GM23338 (cell line): ENCODE measurements at regions not wholly inside any gene's neighbourhood (a gene's known extent, or its start where the extent isn't known, plus 50 kb on each side); places are given as distances from the start of the nearest gene placed in this dataset.

Source experiments
- ATAC-seq: fragments of 200-7000 bp; cut with Tn5 transposase; 3 replicates; pipeline ENCODE4 v1.9.1; 2020
- DNase-seq: peaks from one replicate; pipeline ENCODE4 v3.0.0-alpha.2; 2015; ENCODE audit warnings: low spot score
- H2AFZ ChIP-seq: fragments of 200-600 bp; sonication (generic); 2 replicates; pipeline ENCODE4 v1.8.0; 2016; ENCODE audit warnings: antibody characterized with exemption, mild to moderate bottlenecking, moderate library complexity
- H3F3A ChIP-seq: fragments of 200-600 bp; sonication (generic); replicated peaks from 2 replicates; pipeline ENCODE4 v1.8.0; 2017; ENCODE audit warnings: antibody characterized with exemption, mixed run types, low read depth
- H3K27ac ChIP-seq: fragments of 200-600 bp; sonication (generic); 2 replicates; pipeline ENCODE4 v1.6.1; 2016; ENCODE audit warnings: low read depth
- H3K27me3 ChIP-seq: fragments of 200-600 bp; sonication (generic); 2 replicates; pipeline ENCODE4 v1.8.0; 2016; ENCODE audit warnings: mild to moderate bottlenecking, mixed run types, moderate library complexity; ENCODE audit not compliant: insufficient read depth
- H3K36me3 ChIP-seq: fragments of 200-600 bp; sonication (generic); 2 replicates; pipeline ENCODE4 v1.8.0; 2016; ENCODE audit warnings: mild to moderate bottlenecking; ENCODE audit not compliant: insufficient read depth
- H3K4me1 ChIP-seq: fragments of 200-600 bp; sonication (generic); 2 replicates; pipeline ENCODE4 v1.8.0; 2016; ENCODE audit warnings: mild to moderate bottlenecking, moderate library complexity; ENCODE audit not compliant: insufficient read depth
- H3K4me2 ChIP-seq: fragments of 200-600 bp; sonication (generic); 2 replicates; pipeline ENCODE4 v1.7.1; 2017; ENCODE audit warnings: mixed run types
- H3K4me3 ChIP-seq: fragments of 200-600 bp; sonication (generic); 2 replicates; pipeline ENCODE4 v1.6.1; 2016; ENCODE audit warnings: mixed run types
- H3K79me2 ChIP-seq: fragments of 200-600 bp; sonication (generic); replicated peaks from 2 replicates; pipeline ENCODE4 v1.8.0; 2017; ENCODE audit warnings: mild to moderate bottlenecking; ENCODE audit not compliant: insufficient read depth
- H3K9me2 ChIP-seq: fragments of 200-600 bp; sonication (generic); 2 replicates; pipeline ENCODE4 v1.8.0; 2017; ENCODE audit not compliant: insufficient read depth
- H4K20me1 ChIP-seq: fragments of 200-600 bp; sonication (generic); replicated peaks from 2 replicates; pipeline ENCODE4 v1.8.0; 2017; ENCODE audit warnings: mild to moderate bottlenecking; ENCODE audit not compliant: insufficient read depth
- H3K27ac Mint-ChIP-seq: 2 replicates; pipeline ENCODE4 v1.8.0; 2020; ENCODE audit warnings: inconsistent platforms, mild to moderate bottlenecking, moderate library complexity, mixed read lengths
- H3K27me3 Mint-ChIP-seq: 3 replicates; pipeline ENCODE4 v1.8.0; 2022; ENCODE audit warnings: low read depth, mild to moderate bottlenecking, moderate library complexity, mixed read lengths, inconsistent platforms; ENCODE audit not compliant: insufficient read depth, poor library complexity
- H3K36me3 Mint-ChIP-seq: 3 replicates; pipeline ENCODE4 v1.8.0; 2021; ENCODE audit warnings: low read depth, mild to moderate bottlenecking, inconsistent platforms, moderate library complexity, mixed read lengths
- H3K4me1 Mint-ChIP-seq: 3 replicates; pipeline ENCODE4 v1.8.0; 2020; ENCODE audit warnings: mild to moderate bottlenecking, inconsistent platforms, mixed read lengths
- H3K4me3 Mint-ChIP-seq: 3 replicates; pipeline ENCODE4 v1.8.0; 2021; ENCODE audit warnings: moderate library complexity, mild to moderate bottlenecking, inconsistent platforms, mixed read lengths
- H3K9me3 Mint-ChIP-seq: 3 replicates; pipeline ENCODE4 v1.8.0; 2020; ENCODE audit warnings: moderate library complexity, mild to moderate bottlenecking, inconsistent platforms, mixed read lengths
- CREB1 ChIP-seq: fragments of 250-450 bp; sonication (Bioruptor Pico); IDR thresholded peaks from 2 replicates; pipeline ENCODE4 v1.5.0; 2020; ENCODE audit warnings: low read depth, mild to moderate bottlenecking, moderate library complexity
- EZH2 ChIP-seq: fragments of 200-600 bp; sonication (generic); IDR thresholded peaks from one replicate; pipeline ENCODE4 v1.8.0; 2017; ENCODE audit warnings: antibody characterized with exemption, mild to moderate bottlenecking, low read depth; ENCODE audit not compliant: unreplicated experiment
- EZH2phosphoT487 ChIP-seq: fragments of 200-600 bp; sonication (generic); IDR thresholded peaks from one replicate; pipeline ENCODE4 v1.8.1; 2018; ENCODE audit warnings: antibody characterized with exemption; ENCODE audit not compliant: unreplicated experiment
- NANOG ChIP-seq: IDR thresholded peaks from 2 replicates; pipeline ENCODE4 v1.6.1; 2016; ENCODE audit warnings: antibody characterized with exemption, borderline replicate concordance
- POLR2AphosphoS5 ChIP-seq: IDR thresholded peaks from 2 replicates; pipeline ENCODE4 v1.6.1; 2016; ENCODE audit warnings: antibody characterized with exemption, low read depth
- STAT1 ChIP-seq: IDR thresholded peaks from one replicate; pipeline ENCODE4 v1.6.1; 2016; ENCODE audit warnings: antibody characterized with exemption; ENCODE audit not compliant: unreplicated experiment
- ZNF114 ChIP-seq: fragments of 250-450 bp; sonication (Bioruptor Pico); IDR thresholded peaks from 2 replicates; pipeline ENCODE4 v1.5.0; 2020; ENCODE audit warnings: mild to moderate bottlenecking, moderate library complexity
- ZNF331 ChIP-seq: fragments of 250-450 bp; sonication (Bioruptor Pico); IDR thresholded peaks from 2 replicates; pipeline ENCODE4 v1.5.0; 2020; ENCODE audit warnings: low read depth, mild to moderate bottlenecking, moderate library complexity
- TF ChIP-seq, protein P1 (sequence below): IDR thresholded peaks from one replicate; pipeline ENCODE4 v1.6.1; 2018; ENCODE audit warnings: antibody characterized with exemption; ENCODE audit not compliant: unreplicated experiment
- TF ChIP-seq, protein P2 (sequence below), 2 experiments: fragments of 200-600 bp in 1 of 2; sonication (generic) in 1 of 2; conservative IDR thresholded peaks; 2 replicates each; pipeline versions ENCODE4 v1.5.1 to v1.6.1; 2016 to 2017; ENCODE audit warnings: antibody characterized with exemption in 2 of 2, low read depth in 2 of 2, mild to moderate bottlenecking in 2 of 2, moderate library complexity in 1 of 2
- TF ChIP-seq, protein P3 (sequence below): IDR thresholded peaks from 2 replicates; pipeline ENCODE4 v1.6.1; 2016; ENCODE audit warnings: antibody characterized with exemption
- TF ChIP-seq, protein P4 (sequence below): fragments of 250-450 bp; sonication (Bioruptor Pico); IDR thresholded peaks from 2 replicates; pipeline ENCODE4 v1.5.0; 2020; ENCODE audit warnings: mild to moderate bottlenecking, moderate library complexity

DNA sequence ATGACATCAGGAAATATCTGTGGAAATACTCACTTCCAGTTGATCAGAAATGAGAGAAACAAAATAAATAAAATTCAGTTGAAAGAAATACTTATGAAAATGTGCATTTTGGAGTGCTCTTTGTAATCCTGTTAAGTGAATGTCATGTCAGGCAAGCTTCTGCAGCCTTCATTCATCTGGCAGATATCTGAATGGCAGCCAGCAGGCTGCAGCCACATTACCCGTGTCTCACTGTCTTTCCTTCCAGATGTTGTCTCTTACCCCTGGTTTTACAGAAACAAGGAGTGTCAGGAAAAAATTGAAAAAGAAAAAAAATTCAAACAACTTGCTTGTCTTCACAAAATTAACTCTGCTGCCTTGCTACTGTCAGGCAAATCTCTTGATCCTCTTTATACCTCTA is 445.0 kb upstream of the RIOK2 start (continued):
- TF ChIP-seq, protein P1, sequence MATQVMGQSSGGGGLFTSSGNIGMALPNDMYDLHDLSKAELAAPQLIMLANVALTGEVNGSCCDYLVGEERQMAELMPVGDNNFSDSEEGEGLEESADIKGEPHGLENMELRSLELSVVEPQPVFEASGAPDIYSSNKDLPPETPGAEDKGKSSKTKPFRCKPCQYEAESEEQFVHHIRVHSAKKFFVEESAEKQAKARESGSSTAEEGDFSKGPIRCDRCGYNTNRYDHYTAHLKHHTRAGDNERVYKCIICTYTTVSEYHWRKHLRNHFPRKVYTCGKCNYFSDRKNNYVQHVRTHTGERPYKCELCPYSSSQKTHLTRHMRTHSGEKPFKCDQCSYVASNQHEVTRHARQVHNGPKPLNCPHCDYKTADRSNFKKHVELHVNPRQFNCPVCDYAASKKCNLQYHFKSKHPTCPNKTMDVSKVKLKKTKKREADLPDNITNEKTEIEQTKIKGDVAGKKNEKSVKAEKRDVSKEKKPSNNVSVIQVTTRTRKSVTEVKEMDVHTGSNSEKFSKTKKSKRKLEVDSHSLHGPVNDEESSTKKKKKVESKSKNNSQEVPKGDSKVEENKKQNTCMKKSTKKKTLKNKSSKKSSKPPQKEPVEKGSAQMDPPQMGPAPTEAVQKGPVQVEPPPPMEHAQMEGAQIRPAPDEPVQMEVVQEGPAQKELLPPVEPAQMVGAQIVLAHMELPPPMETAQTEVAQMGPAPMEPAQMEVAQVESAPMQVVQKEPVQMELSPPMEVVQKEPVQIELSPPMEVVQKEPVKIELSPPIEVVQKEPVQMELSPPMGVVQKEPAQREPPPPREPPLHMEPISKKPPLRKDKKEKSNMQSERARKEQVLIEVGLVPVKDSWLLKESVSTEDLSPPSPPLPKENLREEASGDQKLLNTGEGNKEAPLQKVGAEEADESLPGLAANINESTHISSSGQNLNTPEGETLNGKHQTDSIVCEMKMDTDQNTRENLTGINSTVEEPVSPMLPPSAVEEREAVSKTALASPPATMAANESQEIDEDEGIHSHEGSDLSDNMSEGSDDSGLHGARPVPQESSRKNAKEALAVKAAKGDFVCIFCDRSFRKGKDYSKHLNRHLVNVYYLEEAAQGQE = no peak
- TF ChIP-seq CREB1 (no peak), NANOG (no peak), EZH2phosphoT487 (no peak), ZNF331 (no peak), POLR2AphosphoS5 (no peak)
- TF ChIP-seq, protein P2, sequence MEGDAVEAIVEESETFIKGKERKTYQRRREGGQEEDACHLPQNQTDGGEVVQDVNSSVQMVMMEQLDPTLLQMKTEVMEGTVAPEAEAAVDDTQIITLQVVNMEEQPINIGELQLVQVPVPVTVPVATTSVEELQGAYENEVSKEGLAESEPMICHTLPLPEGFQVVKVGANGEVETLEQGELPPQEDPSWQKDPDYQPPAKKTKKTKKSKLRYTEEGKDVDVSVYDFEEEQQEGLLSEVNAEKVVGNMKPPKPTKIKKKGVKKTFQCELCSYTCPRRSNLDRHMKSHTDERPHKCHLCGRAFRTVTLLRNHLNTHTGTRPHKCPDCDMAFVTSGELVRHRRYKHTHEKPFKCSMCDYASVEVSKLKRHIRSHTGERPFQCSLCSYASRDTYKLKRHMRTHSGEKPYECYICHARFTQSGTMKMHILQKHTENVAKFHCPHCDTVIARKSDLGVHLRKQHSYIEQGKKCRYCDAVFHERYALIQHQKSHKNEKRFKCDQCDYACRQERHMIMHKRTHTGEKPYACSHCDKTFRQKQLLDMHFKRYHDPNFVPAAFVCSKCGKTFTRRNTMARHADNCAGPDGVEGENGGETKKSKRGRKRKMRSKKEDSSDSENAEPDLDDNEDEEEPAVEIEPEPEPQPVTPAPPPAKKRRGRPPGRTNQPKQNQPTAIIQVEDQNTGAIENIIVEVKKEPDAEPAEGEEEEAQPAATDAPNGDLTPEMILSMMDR (conservative IDR thresholded peaks at IDR 0.05; ENCODE audit: low read depth in 2 of 2) = no peak

DNA sequence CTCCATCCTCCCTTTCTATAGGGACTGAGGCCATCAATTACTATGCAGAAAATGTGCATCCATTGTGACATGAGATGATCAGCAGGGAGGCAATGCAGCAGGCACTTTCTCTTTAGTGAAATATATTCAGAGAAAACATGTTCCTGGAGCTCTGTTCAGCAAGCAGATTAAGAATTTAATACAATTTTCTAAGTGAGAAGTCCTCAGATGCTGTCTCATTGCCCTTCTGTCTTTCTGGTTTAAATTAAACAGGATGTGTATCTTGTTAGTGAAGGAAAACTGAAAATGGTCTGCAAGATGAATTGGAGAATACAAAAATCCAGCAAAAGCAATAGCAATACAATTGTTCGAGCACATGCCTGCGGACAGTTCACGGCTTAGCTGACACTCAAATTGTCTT is 445.8 kb upstream of the RIOK2 start:
- Histone ChIP-seq H2AFZ (no peak overlapping the region), H3K4me3 (no peak overlapping the region), H3K9me2 (peaks cover 9% of the 10 kb centered on the region; the same call in 1 of the 2 replicates), H3K27me3 (no peaks in the 10 kb centered on the region), H3K4me1 (no peaks in the 10 kb centered on the region), H3K79me2 (no peaks in the 10 kb centered on the region), H3K36me3 (no peaks in the 10 kb centered on the region), H4K20me1 (no peaks in the 10 kb centered on the region; the same call in 1 of the 2 replicates), H3F3A (no peaks in the 10 kb centered on the region), H3K27ac (no peak overlapping the region), H3K4me2 (no peak overlapping the region)
- DNase-seq (no peak), ATAC-seq (no peak)
- Mint-ChIP-seq H3K4me1 (peaks cover 5% of the 10 kb centered on the region; the same call in 2 of the 3 replicates), H3K4me3 (no peak overlapping the region), H3K27me3 (peaks cover 5% of the 10 kb centered on the region), H3K27ac (no peak overlapping the region), H3K9me3 (peaks cover 3% of the 10 kb centered on the region; the same call in 1 of the 3 replicates), H3K36me3 (no peaks in the 10 kb centered on the region)
- TF ChIP-seq NANOG (no peak), POLR2AphosphoS5 (no peak), CREB1 (no peak), ZNF114 (no peak), EZH2 (no peak), STAT1 (no peak), EZH2phosphoT487 (no peak)
- TF ChIP-seq, protein P3, sequence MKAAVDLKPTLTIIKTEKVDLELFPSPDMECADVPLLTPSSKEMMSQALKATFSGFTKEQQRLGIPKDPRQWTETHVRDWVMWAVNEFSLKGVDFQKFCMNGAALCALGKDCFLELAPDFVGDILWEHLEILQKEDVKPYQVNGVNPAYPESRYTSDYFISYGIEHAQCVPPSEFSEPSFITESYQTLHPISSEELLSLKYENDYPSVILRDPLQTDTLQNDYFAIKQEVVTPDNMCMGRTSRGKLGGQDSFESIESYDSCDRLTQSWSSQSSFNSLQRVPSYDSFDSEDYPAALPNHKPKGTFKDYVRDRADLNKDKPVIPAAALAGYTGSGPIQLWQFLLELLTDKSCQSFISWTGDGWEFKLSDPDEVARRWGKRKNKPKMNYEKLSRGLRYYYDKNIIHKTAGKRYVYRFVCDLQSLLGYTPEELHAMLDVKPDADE = no peak
- TF ChIP-seq, protein P4, sequence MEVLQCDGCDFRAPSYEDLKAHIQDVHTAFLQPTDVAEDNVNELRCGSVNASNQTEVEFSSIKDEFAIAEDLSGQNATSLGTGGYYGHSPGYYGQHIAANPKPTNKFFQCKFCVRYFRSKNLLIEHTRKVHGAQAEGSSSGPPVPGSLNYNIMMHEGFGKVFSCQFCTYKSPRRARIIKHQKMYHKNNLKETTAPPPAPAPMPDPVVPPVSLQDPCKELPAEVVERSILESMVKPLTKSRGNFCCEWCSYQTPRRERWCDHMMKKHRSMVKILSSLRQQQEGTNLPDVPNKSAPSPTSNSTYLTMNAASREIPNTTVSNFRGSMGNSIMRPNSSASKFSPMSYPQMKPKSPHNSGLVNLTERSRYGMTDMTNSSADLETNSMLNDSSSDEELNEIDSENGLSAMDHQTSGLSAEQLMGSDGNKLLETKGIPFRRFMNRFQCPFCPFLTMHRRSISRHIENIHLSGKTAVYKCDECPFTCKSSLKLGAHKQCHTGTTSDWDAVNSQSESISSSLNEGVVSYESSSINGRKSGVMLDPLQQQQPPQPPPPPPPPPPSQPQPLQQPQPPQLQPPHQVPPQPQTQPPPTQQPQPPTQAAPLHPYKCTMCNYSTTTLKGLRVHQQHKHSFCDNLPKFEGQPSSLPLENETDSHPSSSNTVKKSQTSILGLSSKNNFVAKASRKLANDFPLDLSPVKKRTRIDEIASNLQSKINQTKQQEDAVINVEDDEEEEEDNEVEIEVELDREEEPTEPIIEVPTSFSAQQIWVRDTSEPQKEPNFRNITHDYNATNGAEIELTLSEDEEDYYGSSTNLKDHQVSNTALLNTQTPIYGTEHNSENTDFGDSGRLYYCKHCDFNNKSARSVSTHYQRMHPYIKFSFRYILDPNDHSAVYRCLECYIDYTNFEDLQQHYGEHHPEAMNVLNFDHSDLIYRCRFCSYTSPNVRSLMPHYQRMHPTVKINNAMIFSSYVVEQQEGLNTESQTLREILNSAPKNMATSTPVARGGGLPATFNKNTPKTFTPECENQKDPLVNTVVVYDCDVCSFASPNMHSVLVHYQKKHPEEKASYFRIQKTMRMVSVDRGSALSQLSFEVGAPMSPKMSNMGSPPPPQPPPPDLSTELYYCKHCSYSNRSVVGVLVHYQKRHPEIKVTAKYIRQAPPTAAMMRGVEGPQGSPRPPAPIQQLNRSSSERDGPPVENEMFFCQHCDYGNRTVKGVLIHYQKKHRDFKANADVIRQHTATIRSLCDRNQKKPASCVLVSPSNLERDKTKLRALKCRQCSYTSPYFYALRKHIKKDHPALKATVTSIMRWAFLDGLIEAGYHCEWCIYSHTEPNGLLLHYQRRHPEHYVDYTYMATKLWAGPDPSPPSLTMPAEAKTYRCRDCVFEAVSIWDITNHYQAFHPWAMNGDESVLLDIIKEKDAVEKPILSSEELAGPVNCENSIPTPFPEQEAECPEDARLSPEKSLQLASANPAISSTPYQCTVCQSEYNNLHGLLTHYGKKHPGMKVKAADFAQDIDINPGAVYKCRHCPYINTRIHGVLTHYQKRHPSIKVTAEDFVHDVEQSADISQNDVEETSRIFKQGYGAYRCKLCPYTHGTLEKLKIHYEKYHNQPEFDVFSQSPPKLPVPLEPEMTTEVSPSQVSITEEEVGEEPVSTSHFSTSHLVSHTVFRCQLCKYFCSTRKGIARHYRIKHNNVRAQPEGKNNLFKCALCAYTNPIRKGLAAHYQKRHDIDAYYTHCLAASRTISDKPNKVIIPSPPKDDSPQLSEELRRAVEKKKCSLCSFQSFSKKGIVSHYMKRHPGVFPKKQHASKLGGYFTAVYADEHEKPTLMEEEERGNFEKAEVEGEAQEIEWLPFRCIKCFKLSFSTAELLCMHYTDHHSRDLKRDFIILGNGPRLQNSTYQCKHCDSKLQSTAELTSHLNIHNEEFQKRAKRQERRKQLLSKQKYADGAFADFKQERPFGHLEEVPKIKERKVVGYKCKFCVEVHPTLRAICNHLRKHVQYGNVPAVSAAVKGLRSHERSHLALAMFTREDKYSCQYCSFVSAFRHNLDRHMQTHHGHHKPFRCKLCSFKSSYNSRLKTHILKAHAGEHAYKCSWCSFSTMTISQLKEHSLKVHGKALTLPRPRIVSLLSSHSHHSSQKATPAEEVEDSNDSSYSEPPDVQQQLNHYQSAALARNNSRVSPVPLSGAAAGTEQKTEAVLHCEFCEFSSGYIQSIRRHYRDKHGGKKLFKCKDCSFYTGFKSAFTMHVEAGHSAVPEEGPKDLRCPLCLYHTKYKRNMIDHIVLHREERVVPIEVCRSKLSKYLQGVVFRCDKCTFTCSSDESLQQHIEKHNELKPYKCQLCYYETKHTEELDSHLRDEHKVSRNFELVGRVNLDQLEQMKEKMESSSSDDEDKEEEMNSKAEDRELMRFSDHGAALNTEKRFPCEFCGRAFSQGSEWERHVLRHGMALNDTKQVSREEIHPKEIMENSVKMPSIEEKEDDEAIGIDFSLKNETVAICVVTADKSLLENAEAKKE (CRISPR knock-in tag) = no peak
